Uterus (tissue), 2 donors: ENCODE measurements at regions not wholly inside any gene's neighbourhood (a gene's known extent, or its start where the extent isn't known, plus 50 kb on each side); places are given as distances from the start of the nearest gene placed in this dataset.

Experiments used
- POLR2A ChIP-seq, 2 donors: fragments of 450-650 bp; IDR thresholded peaks; one replicate each; pipeline ENCODE4 v1.6.1; 2016; ENCODE audit warnings: antibody characterized with exemption in 2 of 2, mild to moderate bottlenecking in 1 of 2, moderate library complexity in 1 of 2
- TF ChIP-seq, protein P1 (sequence below), 4 experiments: fragments of 200-600 bp in 2 of 4; fragments of 450-650 bp in 2 of 4; sonication (generic) in 2 of 4; IDR thresholded peaks; one replicate each; pipeline ENCODE4 v1.5.1; 2016 to 2019; ENCODE audit warnings: antibody characterized with exemption in 4 of 4, mild to moderate bottlenecking in 2 of 4, moderate library complexity in 1 of 4

DNA sequence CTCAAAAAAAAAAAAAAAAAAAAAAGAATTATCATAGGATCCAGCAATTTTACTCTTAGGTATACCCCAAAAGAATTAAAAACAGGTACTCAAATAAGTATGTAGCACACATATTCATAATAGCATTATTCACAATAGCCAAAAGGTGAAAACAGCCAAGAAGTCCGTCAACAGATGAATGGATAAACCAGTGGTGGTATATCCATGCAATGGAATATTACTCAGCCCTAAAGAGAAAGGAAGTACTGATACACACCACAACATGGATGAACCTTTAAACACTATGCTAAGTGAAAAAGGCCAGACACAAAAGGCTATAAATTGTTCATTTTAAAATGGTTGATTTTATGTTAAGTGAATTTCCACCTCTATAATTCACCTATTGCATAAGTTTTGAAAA is 804.8 kb upstream of the AUTS2 start:
- TF ChIP-seq, protein P1, sequence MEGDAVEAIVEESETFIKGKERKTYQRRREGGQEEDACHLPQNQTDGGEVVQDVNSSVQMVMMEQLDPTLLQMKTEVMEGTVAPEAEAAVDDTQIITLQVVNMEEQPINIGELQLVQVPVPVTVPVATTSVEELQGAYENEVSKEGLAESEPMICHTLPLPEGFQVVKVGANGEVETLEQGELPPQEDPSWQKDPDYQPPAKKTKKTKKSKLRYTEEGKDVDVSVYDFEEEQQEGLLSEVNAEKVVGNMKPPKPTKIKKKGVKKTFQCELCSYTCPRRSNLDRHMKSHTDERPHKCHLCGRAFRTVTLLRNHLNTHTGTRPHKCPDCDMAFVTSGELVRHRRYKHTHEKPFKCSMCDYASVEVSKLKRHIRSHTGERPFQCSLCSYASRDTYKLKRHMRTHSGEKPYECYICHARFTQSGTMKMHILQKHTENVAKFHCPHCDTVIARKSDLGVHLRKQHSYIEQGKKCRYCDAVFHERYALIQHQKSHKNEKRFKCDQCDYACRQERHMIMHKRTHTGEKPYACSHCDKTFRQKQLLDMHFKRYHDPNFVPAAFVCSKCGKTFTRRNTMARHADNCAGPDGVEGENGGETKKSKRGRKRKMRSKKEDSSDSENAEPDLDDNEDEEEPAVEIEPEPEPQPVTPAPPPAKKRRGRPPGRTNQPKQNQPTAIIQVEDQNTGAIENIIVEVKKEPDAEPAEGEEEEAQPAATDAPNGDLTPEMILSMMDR (IDR thresholded peaks at IDR 0.05): no peak
- no peak for TF ChIP-seq POLR2A (IDR thresholded peaks at IDR 0.05)
